HepG2 (cell line): ENCODE measurements at regions not wholly inside any gene's neighbourhood (a gene's known extent, or its start where the extent isn't known, plus 50 kb on each side); places are given as distances from the start of the nearest gene placed in this dataset.

Experiments used
- ATAC-seq: fragments of 200-7000 bp; cut with Tn5 transposase; 3 replicates; pipeline ENCODE4 v1.9.1; 2020; ENCODE audit warnings: mild to moderate bottlenecking, moderate library complexity
- BruUV-seq: library from RNA; stranded (reverse); fragments of 400-500 nt; replicated peaks from 2 replicates; lab custom pipeline; 2021; lab: Mats Ljungman, UMichigan
- CTCF ChIA-PET: fragments of 300-600 bp; formaldehyde crosslinking; extraction: SDS; loops from one replicate; lab custom pipeline; 2021; ENCODE audit warnings: low total read pairs, inconsistent platforms, low intra/inter-chr PET ratio; lab: Yijun Ruan, JAX
- POLR2A ChIA-PET: fragments of 350-600 bp; sonication (Branson Sonifier 250); formaldehyde crosslinking; loops from one replicate; lab custom pipeline; 2020; ENCODE audit warnings: antibody characterized with exemption, inconsistent platforms; lab: Yijun Ruan, JAX
- DNase-seq: peaks from one replicate; pipeline ENCODE4 v3.0.0-alpha.2; 2015; ENCODE audit warnings: low spot score
- FAIRE-seq: peaks from 3 replicates; lab custom pipeline; 2011; peaks lifted over from hg19 to GRCh38; lab: Jason Lieb, UNC
- H2AFZ ChIP-seq: one replicate; pipeline ENCODE4 v1.6.1; 2011; ENCODE audit warnings: low read length, inconsistent platforms
- H3K27ac ChIP-seq: fragments of 300-600 bp; 3 replicates; pipeline ENCODE4 v1.8.0; 2011; ENCODE audit warnings: mixed run types, mild to moderate bottlenecking, mixed read lengths, low read length, inconsistent platforms; ENCODE audit not compliant: insufficient read depth; ENCODE audit errors: extremely low read length
- H3K27me3 ChIP-seq, 2 experiments: fragments of 200-600 bp in 1 of 2; 2 replicates in 1 of 2; 3 replicates in 1 of 2; pipeline versions ENCODE4 v1.6.0 to v1.8.0; 2011; ENCODE audit warnings: low read length in 2 of 2, mild to moderate bottlenecking in 2 of 2, moderate library complexity in 2 of 2, inconsistent platforms in 1 of 2; ENCODE audit not compliant: insufficient read depth in 2 of 2, control insufficient read depth in 1 of 2
- H3K36me3 ChIP-seq, 2 experiments: fragments of 200-600 bp in 1 of 2; replicated peaks in 1 of 2; 2 replicates in 1 of 2; 3 replicates in 1 of 2; pipeline versions ENCODE4 v1.5.1 to v1.8.0; 2011; ENCODE audit warnings: low read length in 2 of 2, inconsistent platforms in 1 of 2; ENCODE audit not compliant: insufficient read depth in 2 of 2, control insufficient read depth in 1 of 2
- H3K4me1 ChIP-seq: 2 replicates; pipeline ENCODE4 v1.5.1; 2012; ENCODE audit warnings: low read length, inconsistent platforms; ENCODE audit not compliant: insufficient read depth
- H3K4me2 ChIP-seq: 2 replicates; pipeline ENCODE4 v1.6.0; 2011; ENCODE audit warnings: low read depth, low read length, inconsistent platforms
- H3K4me3 ChIP-seq, 3 experiments: fragments of 200-600 bp in 1 of 3; sonication (generic), shearing (Covaris generic) in 1 of 3; replicated peaks in 1 of 3; 2 replicates each; pipeline ENCODE4 v1.5.1; 2011 to 2016; ENCODE audit warnings: low read length in 3 of 3, inconsistent platforms in 2 of 3, low read depth in 2 of 3, mild to moderate bottlenecking in 2 of 3, control low read depth in 1 of 3, mixed read lengths in 1 of 3; ENCODE audit not compliant: insufficient read depth in 1 of 3
- H3K79me2 ChIP-seq: one replicate; pipeline ENCODE4 v1.6.1; 2011; ENCODE audit warnings: low read length, inconsistent platforms; ENCODE audit not compliant: insufficient read depth
- H3K9ac ChIP-seq: 2 replicates; pipeline ENCODE4 v1.6.0; 2011; ENCODE audit warnings: mild to moderate bottlenecking, low read depth, low read length, inconsistent platforms; ENCODE audit not compliant: insufficient read depth
- H3K9me3 ChIP-seq: 2 replicates; pipeline ENCODE4 v1.5.1; 2012; ENCODE audit warnings: mild to moderate bottlenecking, low read length
- H4K20me1 ChIP-seq: 2 replicates; pipeline ENCODE4 v1.6.0; 2011; ENCODE audit warnings: inconsistent platforms, mild to moderate bottlenecking, low read length, moderate library complexity; ENCODE audit not compliant: insufficient read depth
- CTCF ChIP-seq: sonication (generic); formaldehyde crosslinking; IDR thresholded peaks from 2 replicates; pipeline ENCODE4 v1.5.0; 2020; ENCODE audit warnings: mild to moderate bottlenecking, missing genetic modification reagents, moderate library complexity
- ESRRA ChIP-seq: sonication (generic); formaldehyde crosslinking; IDR thresholded peaks from 2 replicates; pipeline ENCODE4 v1.5.1; 2020; ENCODE audit warnings: mild to moderate bottlenecking, low read depth, missing genetic modification reagents
- FIP1L1 ChIP-seq: fragments of 200-400 bp; formaldehyde crosslinking; IDR thresholded peaks from 2 replicates; pipeline ENCODE4 v1.6.1; 2018; ENCODE audit warnings: low read depth, mild to moderate bottlenecking, low read length, moderate library complexity, borderline replicate concordance; ENCODE audit not compliant: insufficient read depth
- FOXP1 ChIP-seq, 2 experiments: fragments of 450-650 bp in 1 of 2; IDR thresholded peaks; 2 replicates each; pipeline ENCODE4 v1.6.1; 2017 to 2018; ENCODE audit warnings: antibody characterized with exemption in 1 of 2
- HNRNPUL1 ChIP-seq: fragments of 200-400 bp; formaldehyde crosslinking; IDR thresholded peaks from 2 replicates; pipeline ENCODE4 v1.6.1; 2017; ENCODE audit warnings: low read depth, mild to moderate bottlenecking, low read length, moderate library complexity
- MZF1 ChIP-seq: sonication (generic); formaldehyde crosslinking; IDR thresholded peaks from 2 replicates; pipeline ENCODE4 v1.8.1; 2023; ENCODE audit warnings: mild to moderate bottlenecking, missing genetic modification reagents, borderline replicate concordance
- ZNF232 ChIP-seq: sonication (generic); formaldehyde crosslinking; IDR thresholded peaks from 2 replicates; pipeline ENCODE4 v1.4.0; 2020; ENCODE audit warnings: missing genetic modification reagents, borderline replicate concordance
- ZNF580 ChIP-seq: IDR thresholded peaks from 2 replicates; pipeline ENCODE4 v1.6.1; 2016; ENCODE audit warnings: low read depth, borderline replicate concordance
- WGBS: methylation state at CpG from one replicate; pipeline ENCODE4 v1.1.6; 2017; ENCODE audit warnings: low lambda C conversion rate; 5-methylcytosine and 5-hydroxymethylcytosine counted together
- in situ Hi-C: cut with HindIII; loops from 2 replicates; pipeline ENCODE4 v1.10.0; 2017; ENCODE audit warnings: low pct_unique_long_range_greater_than_20kb; ENCODE audit not compliant: extremely low pct_ligation_motif_present
- intact Hi-C: fragments of 100-400 bp; cut with micrococcal nuclease; formaldehyde crosslinking; loops from one replicate; pipeline ENCODE4 v1.10.0; 2022; ENCODE audit not compliant: unreplicated experiment
- TF ChIP-seq, protein P1 (sequence below): sonication (generic); formaldehyde crosslinking; IDR thresholded peaks from 2 replicates; pipeline ENCODE4 v1.4.0; 2020; ENCODE audit warnings: missing genetic modification reagents
- TF ChIP-seq, protein P2 (sequence below): sonication (generic); formaldehyde crosslinking; IDR thresholded peaks from 2 replicates; pipeline ENCODE4 v1.5.0; 2020; ENCODE audit warnings: missing genetic modification reagents
- TF ChIP-seq, protein P3 (sequence below): sonication (generic); formaldehyde crosslinking; IDR thresholded peaks from 2 replicates; pipeline ENCODE4 v1.4.0; 2020; ENCODE audit warnings: mild to moderate bottlenecking, low read depth, missing genetic modification reagents

DNA sequence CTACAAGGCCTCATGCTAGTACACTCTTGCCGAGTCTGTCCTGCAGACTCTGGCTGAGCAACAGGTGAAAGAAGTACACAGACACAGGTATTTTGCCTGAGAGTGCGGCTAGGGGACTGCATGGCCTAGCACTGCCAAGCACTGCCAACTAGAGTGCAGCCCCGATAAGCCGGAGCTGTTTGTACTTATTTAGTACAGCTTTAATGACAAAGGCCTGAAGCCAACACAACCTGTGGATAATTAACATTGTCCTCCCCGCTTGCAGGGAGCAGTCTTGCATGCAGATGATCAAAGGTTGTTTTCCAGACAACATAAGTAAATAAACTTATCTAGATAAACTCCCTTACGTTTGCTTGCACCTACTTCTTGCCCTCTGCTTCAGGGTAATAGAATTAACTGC is 63.7 kb upstream of the MMADHC start (continued):
- no peak for TF ChIP-seq FOXP1 (IDR thresholded peaks at IDR 0.05)
- peak; percentile 61 for TF ChIP-seq FOXP1 (CRISPR knock-in tag; IDR thresholded peaks at IDR 0.05)

GRCh38 chr2:149650006-149650405 is 62.4 kb upstream of the MMADHC start:
- Histone ChIP-seq H2AFZ (no peak overlapping the region), H3K4me1 (peaks cover 9% of the 10 kb centered on the region), H3K4me3 (no peak overlapping the region), H3K79me2 (no peaks in the 10 kb centered on the region), H3K9ac (no peak overlapping the region), H3K4me2 (no peak overlapping the region), H3K9me3 (peaks cover 14% of the 10 kb centered on the region), H3K27me3 (no peaks in the 10 kb centered on the region), H3K36me3 (no peaks in the 10 kb centered on the region), H4K20me1 (no peaks in the 10 kb centered on the region), H3K27ac (no peak overlapping the region)
- in situ Hi-C loops, result no loop called here
- FAIRE-seq (no peak), DNase-seq (no peak), ATAC-seq (no peak)
- TF ChIP-seq CTCF (CRISPR knock-in tag) (no peak), ESRRA (no peak), FIP1L1 (no peak), MZF1 (CRISPR knock-in tag) (no peak), ZNF580 (CRISPR knock-in tag) (no peak), HNRNPUL1 (no peak), ZNF232 (CRISPR knock-in tag) (no peak)
- TF ChIP-seq, protein P1, sequence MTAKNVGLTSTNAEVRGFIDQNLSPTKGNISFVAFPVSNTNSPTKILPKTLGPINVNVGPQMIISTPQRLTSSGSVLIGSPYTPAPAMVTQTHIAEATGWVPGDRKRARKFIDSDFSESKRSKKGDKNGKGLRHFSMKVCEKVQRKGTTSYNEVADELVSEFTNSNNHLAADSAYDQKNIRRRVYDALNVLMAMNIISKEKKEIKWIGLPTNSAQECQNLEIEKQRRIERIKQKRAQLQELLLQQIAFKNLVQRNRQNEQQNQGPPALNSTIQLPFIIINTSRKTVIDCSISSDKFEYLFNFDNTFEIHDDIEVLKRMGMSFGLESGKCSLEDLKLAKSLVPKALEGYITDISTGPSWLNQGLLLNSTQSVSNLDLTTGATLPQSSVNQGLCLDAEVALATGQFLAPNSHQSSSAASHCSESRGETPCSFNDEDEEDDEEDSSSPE (CRISPR knock-in tag), result no peak
- TF ChIP-seq, protein P2, sequence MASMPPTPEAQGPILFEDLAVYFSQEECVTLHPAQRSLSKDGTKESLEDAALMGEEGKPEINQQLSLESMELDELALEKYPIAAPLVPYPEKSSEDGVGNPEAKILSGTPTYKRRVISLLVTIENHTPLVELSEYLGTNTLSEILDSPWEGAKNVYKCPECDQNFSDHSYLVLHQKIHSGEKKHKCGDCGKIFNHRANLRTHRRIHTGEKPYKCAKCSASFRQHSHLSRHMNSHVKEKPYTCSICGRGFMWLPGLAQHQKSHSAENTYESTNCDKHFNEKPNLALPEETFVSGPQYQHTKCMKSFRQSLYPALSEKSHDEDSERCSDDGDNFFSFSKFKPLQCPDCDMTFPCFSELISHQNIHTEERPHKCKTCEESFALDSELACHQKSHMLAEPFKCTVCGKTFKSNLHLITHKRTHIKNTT (CRISPR knock-in tag), result no peak
- TF ChIP-seq, protein P3, sequence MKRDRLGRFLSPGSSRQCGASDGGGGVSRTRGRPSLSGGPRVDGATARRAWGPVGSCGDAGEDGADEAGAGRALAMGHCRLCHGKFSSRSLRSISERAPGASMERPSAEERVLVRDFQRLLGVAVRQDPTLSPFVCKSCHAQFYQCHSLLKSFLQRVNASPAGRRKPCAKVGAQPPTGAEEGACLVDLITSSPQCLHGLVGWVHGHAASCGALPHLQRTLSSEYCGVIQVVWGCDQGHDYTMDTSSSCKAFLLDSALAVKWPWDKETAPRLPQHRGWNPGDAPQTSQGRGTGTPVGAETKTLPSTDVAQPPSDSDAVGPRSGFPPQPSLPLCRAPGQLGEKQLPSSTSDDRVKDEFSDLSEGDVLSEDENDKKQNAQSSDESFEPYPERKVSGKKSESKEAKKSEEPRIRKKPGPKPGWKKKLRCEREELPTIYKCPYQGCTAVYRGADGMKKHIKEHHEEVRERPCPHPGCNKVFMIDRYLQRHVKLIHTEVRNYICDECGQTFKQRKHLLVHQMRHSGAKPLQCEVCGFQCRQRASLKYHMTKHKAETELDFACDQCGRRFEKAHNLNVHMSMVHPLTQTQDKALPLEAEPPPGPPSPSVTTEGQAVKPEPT, result no peak
- WGBS, result 91% methylated on average over 1 of the region's 1 CpG
- intact Hi-C loops, result no loop called here
- CTCF ChIA-PET, result no interaction called here
- BruUV-seq, result no TSS peak
- POLR2A ChIA-PET, result no interaction called here
